ENCODE measurements at regions not wholly inside any gene's neighbourhood (a gene's known extent, or its start where the extent isn't known, plus 50 kb on each side); places are given as distances from the start of the nearest gene placed in this dataset.

- DNase-seq, result no peak
These were observed 70.0 kb upstream of the KCNJ15 start for GRCh38 chr21:38186661-38187270.

- DNase-seq, result no peak
These were observed 68.8 kb upstream of the KCNJ15 start for GRCh38 chr21:38188037-38188436.

- no peak for DNase-seq
These were observed 60.8 kb upstream of the KCNJ15 start for GRCh38 chr21:38196036-38196435.

- no peak for DNase-seq
These were observed 54.0 kb upstream of the KCNJ15 start for GRCh38 chr21:38202811-38203210.

GRCh38 chr21:38203229-38203628 lies 53.6 kb upstream of the KCNJ15 start:
- no peak for DNase-seq

- no peak for DNase-seq
These were observed 50.9 kb upstream of the KCNJ15 start for GRCh38 chr21:38205940-38206339.

- no peak for DNase-seq
These were observed 50.1 kb upstream of the KCNJ15 start for GRCh38 chr21:38206646-38207045.
